NCI-H226 (cell line): ENCODE measurements at regions not wholly inside any gene's neighbourhood (a gene's known extent, or its start where the extent isn't known, plus 50 kb on each side); places are given as distances from the start of the nearest gene placed in this dataset.
A peak's percentile ranks its signal among the peaks of the same experiment; 100 is the strongest.

Experiments
- DNase-seq: peaks from one replicate; pipeline ENCODE4 v3.0.0-alpha.2; 2015

DNA sequence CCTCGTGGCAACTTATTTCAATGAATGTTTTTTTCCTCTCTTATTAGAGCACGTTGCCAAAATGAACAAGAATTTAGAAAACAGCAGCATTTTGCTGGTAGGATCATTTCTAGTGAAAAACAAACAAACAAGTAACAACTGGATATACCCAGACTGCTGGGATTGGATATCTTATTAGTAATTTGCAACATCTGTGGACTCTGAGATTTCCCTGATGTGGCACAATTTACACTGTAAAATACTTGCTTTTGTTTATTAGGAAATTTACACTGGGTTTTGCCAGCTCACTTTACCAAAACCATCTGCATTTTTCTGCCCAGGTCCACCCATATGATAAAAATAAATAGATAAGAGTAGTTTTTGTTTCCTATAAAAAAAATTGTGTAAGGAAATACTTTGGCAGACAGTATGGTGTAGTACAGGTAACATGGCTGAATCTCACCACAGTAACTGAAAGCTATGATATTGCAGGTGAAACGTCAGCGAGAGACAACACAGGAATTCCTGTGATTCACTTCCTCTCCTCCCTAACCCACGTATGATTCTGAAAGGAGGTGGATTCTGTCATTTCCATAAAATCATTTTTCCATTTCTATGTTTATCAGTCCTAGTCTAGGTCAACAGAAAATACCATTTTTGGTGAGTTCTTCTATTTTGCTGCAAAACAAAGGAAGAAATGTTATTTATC, 176.2 kb upstream of the NOVA1 start:
- peak; percentile 76 for DNase-seq

DNA sequence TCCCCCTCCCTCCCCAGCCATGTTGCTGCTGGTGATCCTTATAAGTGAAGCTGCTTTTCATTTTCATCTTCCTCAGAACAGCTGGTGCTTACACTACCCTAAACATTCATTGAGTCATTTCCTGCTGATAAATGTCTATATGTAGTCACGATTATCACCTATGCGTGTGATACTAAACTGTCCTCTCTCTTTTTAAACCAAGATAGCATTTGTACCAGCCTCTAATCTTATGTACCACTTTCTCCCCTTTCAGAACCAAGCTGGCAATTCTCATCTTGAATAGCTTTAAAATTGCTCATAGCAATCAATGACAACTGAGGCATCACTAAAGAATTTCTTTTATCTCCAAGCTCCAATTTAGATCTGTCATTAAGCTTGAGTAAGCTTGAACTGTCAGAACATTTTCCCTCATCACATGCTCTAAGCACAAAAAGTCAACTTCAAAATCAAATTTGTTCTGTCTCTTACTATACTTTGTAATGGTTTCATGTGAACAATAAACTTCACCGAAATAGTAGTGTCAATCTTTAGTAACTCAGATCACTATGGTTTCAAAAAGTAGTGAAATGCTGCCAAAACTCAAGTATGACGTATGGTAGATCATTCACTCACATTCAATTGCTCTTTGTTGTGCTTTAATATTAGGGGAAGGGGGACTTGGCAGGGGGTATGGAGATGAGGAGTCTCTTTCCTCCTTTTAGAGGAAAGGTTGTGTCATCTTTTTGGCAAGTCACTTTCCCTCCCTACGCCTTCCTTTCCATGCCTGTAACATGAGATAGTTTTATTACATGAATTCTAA, 178.1 kb upstream of the NOVA1 start:
- peak; percentile 79 for DNase-seq

DNA sequence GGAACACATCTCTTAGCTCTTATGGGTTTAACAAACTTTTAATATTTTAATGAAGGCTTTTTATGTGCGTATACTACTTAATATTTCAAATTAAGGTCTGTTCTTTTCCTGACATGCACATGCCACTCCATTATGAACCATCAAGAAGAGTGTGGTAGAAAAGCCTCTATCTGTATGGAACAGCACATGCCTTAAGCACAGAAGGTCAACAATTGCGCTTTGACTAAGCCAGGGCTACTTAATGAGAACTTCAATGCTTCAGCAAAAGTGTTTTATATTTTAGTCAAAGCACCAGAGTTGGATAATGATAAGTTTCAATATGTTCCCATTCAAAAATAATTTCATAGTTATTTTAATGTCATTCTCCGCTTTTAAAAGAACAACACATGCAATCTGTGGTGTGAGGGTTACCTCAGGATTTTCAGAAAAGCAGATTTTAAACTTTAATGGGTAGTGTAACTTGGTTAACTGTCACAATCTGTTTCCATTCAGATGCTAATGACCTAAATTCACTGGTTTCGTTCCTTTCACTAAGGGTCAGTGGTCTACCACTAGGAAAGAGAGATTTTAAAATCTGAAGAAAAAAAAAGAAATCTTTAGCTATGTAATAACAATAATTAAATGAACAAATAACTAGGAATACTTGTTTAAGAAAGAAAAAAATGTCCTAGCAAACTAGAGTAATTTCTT, 193.4 kb upstream of the NOVA1 start:
- no peak for DNase-seq

DNA sequence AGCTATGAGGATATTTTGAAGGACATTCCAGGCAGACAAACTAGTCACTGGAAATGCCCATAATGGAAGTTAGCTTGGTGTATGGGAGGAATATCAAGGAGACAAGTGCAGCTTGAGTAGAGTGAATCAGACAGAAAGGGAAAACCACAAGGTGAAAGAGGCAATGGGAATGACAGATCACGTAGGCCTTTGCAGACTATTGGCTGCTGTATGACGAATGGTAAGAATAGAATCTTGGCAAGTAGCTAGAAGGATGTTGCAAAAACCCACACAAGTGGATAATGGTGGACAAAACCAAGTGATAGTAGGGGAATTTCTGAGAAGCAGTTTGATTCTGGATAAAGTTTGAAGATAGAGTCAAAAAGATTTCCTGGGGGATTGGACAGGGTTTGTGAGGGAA, 196.9 kb upstream of the NOVA1 start:
- DNase-seq = peak; percentile 93

- DNase-seq = no peak
Measured at GRCh38 chr14:26808407-26808806, 210.6 kb upstream of the NOVA1 start.

- DNase-seq = no peak
Measured at GRCh38 chr14:26810631-26811030, 212.8 kb upstream of the NOVA1 start.

GRCh38 chr14:26811756-26812305, 214.0 kb upstream of the NOVA1 start:
- no peak for DNase-seq

DNA sequence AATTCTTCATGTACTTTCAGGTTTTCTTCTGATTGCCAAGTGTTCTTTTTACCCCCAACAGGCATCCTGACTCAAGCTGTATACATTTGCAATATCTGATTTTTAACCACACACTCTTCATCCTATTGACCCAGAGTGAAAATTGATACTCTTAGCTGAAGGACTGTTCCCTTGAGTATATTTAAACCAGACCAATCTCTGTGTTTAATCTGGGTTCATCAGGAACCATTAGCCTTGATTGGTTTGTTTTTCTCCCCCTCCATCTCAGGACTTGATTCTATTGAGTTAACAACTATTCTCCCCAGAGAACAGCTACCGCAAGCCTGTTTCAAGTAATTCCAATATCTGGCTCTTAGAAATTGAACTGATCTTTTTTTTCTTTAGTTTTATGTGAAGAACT, 222.3 kb upstream of the NOVA1 start:
- DNase-seq = no peak

DNA sequence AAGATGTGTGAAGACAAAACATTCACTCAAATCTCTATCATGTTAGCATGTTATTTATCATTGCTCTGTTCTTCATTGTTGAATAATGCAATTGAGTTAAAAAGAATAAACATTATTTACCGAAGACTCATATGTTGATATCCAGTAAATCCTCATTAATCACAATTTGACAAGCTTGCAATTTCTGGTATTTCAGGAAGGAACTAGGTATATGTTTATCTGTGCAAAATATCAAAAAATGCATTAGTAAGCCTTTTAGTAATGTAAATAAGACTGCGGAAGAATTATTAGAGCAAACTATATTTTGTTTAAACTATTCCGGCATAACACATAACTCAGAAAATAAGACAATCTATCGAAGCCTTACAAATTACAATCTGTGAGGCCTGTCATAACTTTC, 222.7 kb upstream of the NOVA1 start:
- peak; percentile 29 for DNase-seq

DNA sequence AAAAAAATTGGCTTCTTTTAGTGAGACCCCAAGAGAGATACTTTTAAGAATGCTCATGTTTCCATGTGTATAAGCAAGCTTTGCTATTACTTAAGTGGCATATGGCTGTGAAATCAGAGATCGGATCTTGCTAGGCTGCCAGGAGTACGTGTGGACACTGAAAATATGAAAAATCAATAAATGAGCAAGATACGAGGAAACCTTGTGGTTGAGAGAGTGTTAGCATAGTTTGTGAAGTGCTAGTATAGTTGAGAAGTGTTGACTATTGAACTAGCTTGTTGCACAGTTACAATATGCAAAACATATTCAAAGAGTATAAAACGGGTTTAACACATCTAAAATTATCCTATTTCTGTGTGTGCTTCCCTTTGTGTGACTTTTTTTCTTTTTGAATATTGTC, 230.9 kb upstream of the NOVA1 start:
- DNase-seq = no peak

DNA sequence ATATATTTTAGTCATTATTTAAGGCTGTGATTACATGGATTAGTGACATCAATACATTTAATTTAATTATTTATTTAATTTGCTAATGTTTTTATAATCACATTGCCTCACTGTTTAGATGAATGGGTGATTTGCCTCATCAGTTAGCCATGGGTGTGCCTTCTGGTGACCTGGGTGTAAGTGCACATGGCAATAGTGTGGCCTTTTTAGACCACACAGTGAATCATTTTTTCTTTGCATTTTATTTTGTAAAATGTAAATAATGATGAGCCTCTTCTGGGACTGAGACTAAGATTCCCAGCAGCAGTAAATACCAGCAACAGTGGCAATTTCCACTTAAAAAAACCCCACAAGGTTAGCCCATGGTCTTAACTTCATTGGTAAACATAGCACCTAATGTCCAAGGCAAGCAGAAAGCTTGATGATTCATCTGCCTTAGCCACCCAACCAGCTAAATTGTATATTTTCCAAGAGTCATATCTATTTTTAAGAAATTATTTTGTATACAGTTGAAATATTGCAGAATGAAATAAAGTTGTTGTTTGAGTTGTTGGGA, 235.9 kb upstream of the NOVA1 start:
- no peak for DNase-seq

DNA sequence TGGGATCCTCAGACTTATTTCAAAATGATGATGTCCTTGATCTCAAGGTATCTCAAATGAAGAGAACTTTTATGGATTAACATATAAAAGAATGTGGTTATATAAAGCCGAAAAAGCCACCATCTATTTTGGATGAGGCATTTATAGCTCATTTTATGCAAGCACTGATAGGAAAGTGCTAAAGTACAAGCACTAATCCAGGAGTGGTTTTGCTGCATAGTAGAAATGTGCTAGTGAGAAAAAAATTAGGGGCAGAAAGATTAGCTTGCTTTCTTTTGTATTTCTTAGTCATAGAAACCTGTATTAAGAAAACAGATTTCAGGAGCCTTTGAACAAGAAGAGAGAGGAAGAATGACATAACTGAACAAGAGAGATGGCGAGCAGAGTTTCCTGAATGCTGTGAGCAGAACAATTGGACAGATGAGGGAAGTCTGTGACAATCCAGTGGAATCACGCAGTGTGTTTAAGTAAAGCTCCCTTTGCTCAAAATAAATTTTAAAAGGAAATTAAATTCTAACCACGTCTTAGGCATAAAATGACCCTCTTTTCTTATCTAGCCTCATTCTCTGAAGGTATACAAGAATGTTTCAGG, 238.2 kb upstream of the NOVA1 start:
- DNase-seq = no peak

DNA sequence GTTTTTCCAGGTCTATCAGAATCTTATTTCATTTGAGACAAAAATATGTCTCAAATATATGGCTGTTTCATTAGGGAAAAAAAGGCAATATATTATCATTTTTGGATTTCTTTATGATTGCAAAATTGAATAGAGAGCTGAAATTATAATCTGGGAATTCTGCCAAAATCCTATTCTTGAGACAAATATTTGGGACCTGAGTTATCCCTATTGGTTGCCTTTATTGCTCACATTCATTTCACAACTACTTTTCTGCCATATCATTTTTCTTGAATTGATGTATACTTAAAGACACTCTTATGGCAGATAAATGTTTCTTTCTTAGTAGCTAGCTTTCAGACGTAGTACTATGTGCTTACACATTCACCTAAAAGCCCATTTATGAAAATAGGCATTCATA, 241.6 kb upstream of the NOVA1 start:
- no peak for DNase-seq

DNA sequence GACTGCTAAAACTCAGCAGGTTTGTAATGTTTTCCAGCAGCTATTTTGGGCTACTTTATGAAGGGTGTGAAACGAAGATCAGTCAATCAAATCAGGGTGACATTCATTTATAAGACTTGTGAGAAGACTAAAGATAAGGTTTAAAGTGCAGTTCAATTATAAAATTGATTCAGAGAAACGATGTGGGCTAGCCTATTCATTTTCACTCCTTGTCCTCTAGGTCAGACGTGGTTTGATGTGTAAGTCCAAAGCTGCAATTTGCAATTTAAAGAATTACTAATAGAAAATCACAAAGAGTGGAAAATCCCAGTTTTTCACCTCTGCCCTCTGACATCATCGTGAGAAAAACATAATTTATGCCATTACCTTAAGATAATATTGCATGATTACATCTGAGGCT, 243.5 kb upstream of the NOVA1 start:
- no peak for DNase-seq

- peak; percentile 92 for DNase-seq
Measured at GRCh38 chr14:26841920-26842741, 244.3 kb upstream of the NOVA1 start.

DNA sequence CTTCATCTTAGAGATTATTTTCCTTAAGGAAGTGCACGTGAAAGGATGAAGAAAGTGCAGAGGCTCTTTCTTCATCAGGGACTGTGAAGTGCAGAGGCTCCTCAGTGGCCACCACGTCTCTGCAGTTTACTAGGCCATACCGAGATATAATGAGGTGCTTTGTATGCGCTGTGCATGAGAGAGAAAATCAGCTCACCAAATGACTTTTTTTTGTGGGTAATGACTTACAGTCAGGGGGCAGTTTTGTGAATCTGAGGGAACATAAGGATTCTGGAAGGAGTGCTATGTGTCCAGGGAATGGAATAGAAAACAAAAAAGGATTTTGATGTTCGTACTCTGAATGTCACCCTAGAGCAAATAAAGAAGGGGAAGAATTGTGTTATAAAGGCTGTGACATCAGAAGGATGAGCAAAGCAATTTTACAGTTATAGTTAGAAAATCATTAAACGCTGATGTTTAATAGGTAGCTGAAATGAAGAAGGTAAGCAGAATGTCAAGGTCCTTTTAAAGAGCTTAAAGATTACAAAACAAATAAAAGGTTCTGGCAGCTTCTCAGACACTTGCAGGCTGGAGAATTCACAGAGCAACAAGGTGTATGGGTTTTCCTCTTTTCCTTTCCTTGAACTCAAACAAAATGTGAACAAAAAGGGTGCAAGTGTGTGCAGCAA, 247.5 kb upstream of the NOVA1 start:
- no peak for DNase-seq

DNA sequence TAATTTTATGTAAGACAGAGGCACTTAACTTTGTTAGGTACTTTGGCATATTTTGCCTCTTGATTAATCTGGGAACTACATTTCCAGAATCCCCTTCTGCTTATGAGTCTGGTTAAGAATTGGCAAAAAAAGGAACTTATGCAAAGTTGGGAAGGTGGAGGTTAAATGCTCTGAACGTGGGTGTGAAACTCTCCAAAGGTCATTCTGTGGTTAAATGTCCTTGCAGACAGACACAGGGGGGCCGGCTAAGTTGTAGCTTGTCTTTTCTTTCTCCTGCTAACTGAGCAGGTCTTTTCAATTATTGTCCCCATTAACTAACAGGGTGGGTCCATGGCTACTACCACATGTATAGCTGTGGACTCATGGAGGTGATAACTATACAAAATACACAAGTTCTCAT, 248.6 kb upstream of the NOVA1 start:
- DNase-seq = no peak

- no peak for DNase-seq
Measured at GRCh38 chr14:26849514-26849913, 251.7 kb upstream of the NOVA1 start.

- no peak for DNase-seq
Measured at GRCh38 chr14:26851793-26852192, 254.0 kb upstream of the NOVA1 start.

DNA sequence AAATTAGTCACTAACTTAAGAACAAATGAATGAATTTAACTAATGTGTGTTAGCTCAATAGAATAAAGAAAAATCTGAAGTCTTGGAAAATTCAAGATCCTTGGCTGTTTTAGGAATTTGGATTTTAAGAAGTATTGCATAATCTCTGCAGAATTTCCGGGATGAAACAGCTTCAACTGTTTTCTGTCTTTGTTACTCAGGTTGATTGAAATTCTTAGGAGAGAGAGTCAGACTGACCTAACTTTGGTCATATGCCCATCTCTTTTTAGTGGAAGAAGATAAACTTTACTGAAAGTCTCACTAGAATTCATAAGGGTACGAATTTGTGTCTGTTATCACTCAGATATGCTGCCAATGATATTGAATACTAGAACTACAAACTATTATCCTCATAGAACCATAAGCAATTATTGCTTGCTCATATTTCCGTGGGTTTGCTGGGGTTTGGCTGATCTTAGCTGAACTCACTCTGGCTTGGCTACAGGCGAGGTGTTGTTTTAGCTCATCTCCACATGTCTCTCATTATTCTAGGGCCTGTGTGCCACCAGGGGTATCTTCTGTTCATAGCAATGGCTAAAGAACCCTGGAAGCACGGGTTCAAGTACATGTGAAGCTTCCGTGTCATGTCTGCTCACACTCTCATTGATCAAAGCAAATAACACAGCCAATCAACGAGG, 257.4 kb upstream of the NOVA1 start:
- peak; percentile 39 for DNase-seq
